PC-3 (cell line): ENCODE measurements at regions not wholly inside any gene's neighbourhood (a gene's known extent, or its start where the extent isn't known, plus 50 kb on each side); places are given as distances from the start of the nearest gene placed in this dataset.

Source experiments
- ATAC-seq: fragments of 200-7000 bp; cut with Tn5 transposase; 2 replicates; pipeline ENCODE4 v1.9.1; 2020; ENCODE audit warnings: mild to moderate bottlenecking, moderate library complexity
- BruUV-seq: library from RNA; stranded (reverse); fragments of 400-500 nt; replicated peaks from 2 replicates; lab custom pipeline; 2021; lab: Mats Ljungman, UMichigan
- CTCF ChIA-PET: fragments of 300-600 bp; sonication (Branson Sonifier 250); formaldehyde crosslinking; loops from one replicate; lab custom pipeline; 2022; ENCODE audit warnings: antibody characterized with exemption; lab: Charles Lee
- POLR2A ChIA-PET: fragments of 300-600 bp; sonication (Branson Sonifier 250); formaldehyde crosslinking; loops from one replicate; lab custom pipeline; 2022; ENCODE audit warnings: antibody characterized with exemption; ENCODE audit not compliant: unreplicated experiment; lab: Charles Lee
- DNase-seq: peaks from one replicate; pipeline ENCODE4 v3.0.0-alpha.2; 2015
- H2AFZ ChIP-seq: fragments of 300-600 bp; sonication (generic); 2 replicates; pipeline ENCODE4 v1.6.0; 2016; ENCODE audit warnings: antibody characterized with exemption, low read length
- H3F3A ChIP-seq: fragments of 300-600 bp; sonication (generic); one replicate; pipeline ENCODE4 v1.6.0; 2017; ENCODE audit warnings: antibody characterized with exemption, low read length, control low read depth, mild to moderate bottlenecking; ENCODE audit not compliant: unreplicated experiment
- H3K27ac ChIP-seq: fragments of 300-600 bp; sonication (generic); 2 replicates; pipeline ENCODE4 v1.5.1; 2016; ENCODE audit warnings: mild to moderate bottlenecking, low read length
- H3K27me3 ChIP-seq: fragments of 300-600 bp; sonication (generic); 2 replicates; pipeline ENCODE4 v1.6.1; 2016; ENCODE audit warnings: low read length, mixed read lengths
- H3K36me3 ChIP-seq: fragments of 300-600 bp; sonication (generic); 2 replicates; pipeline ENCODE4 v1.6.1; 2016; ENCODE audit warnings: low read depth, mixed run types, low read length, mixed read lengths
- H3K4me1 ChIP-seq: fragments of 300-600 bp; sonication (generic); 2 replicates; pipeline ENCODE4 v1.5.1; 2016; ENCODE audit warnings: low read length; ENCODE audit not compliant: insufficient read depth
- H3K4me2 ChIP-seq: fragments of 300-600 bp; sonication (generic); 2 replicates; pipeline ENCODE4 v1.6.0; 2016; ENCODE audit warnings: low read length
- H3K4me3 ChIP-seq: fragments of 300-600 bp; sonication (generic); 2 replicates; pipeline ENCODE4 v1.5.1; 2016; ENCODE audit warnings: mild to moderate bottlenecking, low read length, mixed read lengths
- H3K79me2 ChIP-seq: fragments of 300-600 bp; sonication (generic); 2 replicates; pipeline ENCODE4 v1.6.1; 2017; ENCODE audit warnings: low read length, mixed read lengths
- H3K9ac ChIP-seq: fragments of 300-600 bp; sonication (generic); 2 replicates; pipeline ENCODE4 v1.6.0; 2016; ENCODE audit warnings: mild to moderate bottlenecking, low read length
- H3K9me2 ChIP-seq: fragments of 300-600 bp; sonication (generic); replicated peaks from 2 replicates; pipeline ENCODE4 v1.6.1; 2016; ENCODE audit warnings: mixed run types, low read length, mixed read lengths
- H3K9me3 ChIP-seq: fragments of 300-600 bp; sonication (generic); 2 replicates; pipeline ENCODE4 v1.6.1; 2016; ENCODE audit warnings: low read length, mixed read lengths
- H4K20me1 ChIP-seq: fragments of 300-600 bp; sonication (generic); 2 replicates; pipeline ENCODE4 v1.6.1; 2016; ENCODE audit warnings: low read length, mixed read lengths
- CTCF ChIP-seq: fragments of 300-600 bp; sonication (generic); conservative IDR thresholded peaks from 2 replicates; pipeline ENCODE4 v1.5.1; 2017; ENCODE audit warnings: antibody characterized with exemption, low read depth, mild to moderate bottlenecking, low read length
- EZH2 ChIP-seq: fragments of 300-600 bp; sonication (generic); IDR thresholded peaks from one replicate; pipeline ENCODE4 v1.6.1; 2017; ENCODE audit warnings: antibody characterized with exemption, mild to moderate bottlenecking, low read length; ENCODE audit not compliant: unreplicated experiment
- EZH2phosphoT487 ChIP-seq: fragments of 300-600 bp; sonication (generic); IDR thresholded peaks from 2 replicates; pipeline ENCODE4 v1.6.1; 2018; ENCODE audit warnings: mild to moderate bottlenecking, antibody characterized with exemption, low read length, borderline replicate concordance
- intact Hi-C: fragments of 100-400 bp; cut with micrococcal nuclease; formaldehyde crosslinking; loops from 2 replicates; pipeline ENCODE4 v1.9.0; 2023

- Histone ChIP-seq H3K4me3 (no peak overlapping the region), H3K9me2 (no peaks in the 10 kb centered on the region), H3K4me1 (peaks cover 3% of the 10 kb centered on the region; the same call in 1 of the 2 replicates), H3K79me2 (no peaks in the 10 kb centered on the region), H3K36me3 (no peaks in the 10 kb centered on the region), H4K20me1 (no peaks in the 10 kb centered on the region), H3K27ac (no peak overlapping the region), H3F3A (no peaks in the 10 kb centered on the region), H3K9me3 (no peaks in the 10 kb centered on the region), H3K4me2 (no peak overlapping the region), H3K27me3 (no peaks in the 10 kb centered on the region), H2AFZ (no peak overlapping the region), H3K9ac (no peak overlapping the region)
- ChIA-PET CTCF (no interaction called here), POLR2A (no interaction called here)
- no peak for DNase-seq
- intact Hi-C loops = no loop called here
- ATAC-seq = no peak
- no peak for TF ChIP-seq EZH2
- no TSS peak for BruUV-seq
Observed at GRCh38 chr5:21642312-21642711, 1210.8 kb downstream of the CDH12 start.

- TF ChIP-seq EZH2phosphoT487 (no peak), CTCF (no peak), EZH2 (no peak)
- Histone ChIP-seq H3F3A (no peaks in the 10 kb centered on the region), H3K4me3 (no peak overlapping the region), H4K20me1 (no peaks in the 10 kb centered on the region), H3K4me1 (no peaks in the 10 kb centered on the region), H3K79me2 (no peaks in the 10 kb centered on the region), H3K27ac (no peak overlapping the region), H3K9me3 (no peaks in the 10 kb centered on the region), H3K4me2 (no peak overlapping the region), H3K9ac (no peak overlapping the region), H3K27me3 (no peaks in the 10 kb centered on the region), H2AFZ (no peak overlapping the region), H3K36me3 (no peaks in the 10 kb centered on the region), H3K9me2 (no peaks in the 10 kb centered on the region)
- ChIA-PET CTCF (no interaction called here), POLR2A (no interaction called here)
- intact Hi-C loops = no loop called here
- no TSS peak for BruUV-seq
- ATAC-seq (no peak), DNase-seq (no peak)
Observed at GRCh38 chr5:21623831-21624230, 1229.3 kb downstream of the CDH12 start.

GRCh38 chr5:21615195-21615765 is 1237.9 kb downstream of the CDH12 start:
- no peaks in the 10 kb centered on the region for H3K79me2 ChIP-seq
- POLR2A ChIA-PET = no interaction called here
- H4K20me1 ChIP-seq = no peaks in the 10 kb centered on the region
- H3K4me3 ChIP-seq = no peak overlapping the region
- no peaks in the 10 kb centered on the region for H3K27me3 ChIP-seq
- no TSS peak for BruUV-seq
- H3K9me2 ChIP-seq = no peaks in the 10 kb centered on the region
- no peak overlapping the region for H3K9ac ChIP-seq
- no peak for ATAC-seq
- CTCF ChIA-PET = no interaction called here
- TF ChIP-seq EZH2 (no peak), EZH2phosphoT487 (no peak), CTCF (no peak)
- no peak for DNase-seq
- H3K4me1 ChIP-seq = 0 out of 2 replicates have a peak, but pooled peaks cover 5% of the 10 kb centered on the region
- H3F3A ChIP-seq = no peaks in the 10 kb centered on the region
- no peak overlapping the region for H3K27ac ChIP-seq
- H3K9me3 ChIP-seq = no peaks in the 10 kb centered on the region
- H2AFZ ChIP-seq = no peak overlapping the region
- no peak overlapping the region for H3K4me2 ChIP-seq
- intact Hi-C loops = no loop called here
- no peaks in the 10 kb centered on the region for H3K36me3 ChIP-seq
